ENCODE measurements at regions not wholly inside any gene's neighbourhood (a gene's known extent, or its start where the extent isn't known, plus 50 kb on each side); places are given as distances from the start of the nearest gene placed in this dataset.

DNA sequence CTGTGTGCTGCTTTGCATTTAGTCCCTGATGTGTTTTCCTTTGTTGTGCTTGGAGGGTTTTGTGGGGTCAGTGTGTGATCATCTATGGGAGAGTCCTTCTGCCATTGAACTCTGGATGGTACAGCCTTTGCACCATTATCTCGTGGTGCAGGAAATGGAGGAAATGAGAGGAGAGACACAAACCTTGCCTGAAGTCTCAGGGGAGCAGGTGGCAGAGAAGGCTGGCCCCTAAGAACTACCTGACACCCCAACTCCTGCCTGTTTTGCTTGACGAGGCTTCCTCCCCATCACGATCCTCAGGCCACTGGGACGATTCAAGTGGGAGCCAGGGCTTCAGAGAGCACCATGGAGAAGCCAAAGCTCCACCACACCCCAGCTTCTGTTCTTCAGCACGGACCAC lies 1316.4 kb downstream of the TBC1D22A start:
- Histone ChIP-seq H3K4me3 (ENCODE audit: low read depth in 1 of 2, low read length in 2 of 2) (no peak overlapping the region), H3K27me3 (ENCODE audit: control insufficient read depth in 1 of 2, insufficient read depth in 2 of 2, low read length in 2 of 2) (peaks cover 4 to 6% of the 10 kb centered on the region in 2 donors), H3K36me3 (ENCODE audit: control insufficient read depth in 1 of 2, insufficient read depth in 2 of 2, low read length in 2 of 2) (no peaks in the 10 kb centered on the region), H3K9ac (ENCODE audit: low read depth in 1 of 2, low read length in 2 of 2) (no peak overlapping the region), H3K27ac (ENCODE audit: low read depth, low read length) (no peak overlapping the region), H3K4me1 (ENCODE audit: control insufficient read depth in 1 of 2, insufficient read depth in 2 of 2, low read length in 2 of 2) (peaks cover 0 to 2% of the 10 kb centered on the region in 2 donors), H3K9me3 (ENCODE audit: control insufficient read depth in 1 of 2, low read length in 2 of 2) (peaks cover 0 to 6% of the 10 kb centered on the region in 2 donors)

GRCh38 chr22:48077699-48078098 lies 1315.2 kb downstream of the TBC1D22A start:
- Histone ChIP-seq H3K27ac (ENCODE audit: low read depth, low read length) (no peak overlapping the region), H3K9ac (ENCODE audit: low read depth in 1 of 2, low read length in 2 of 2) (no peak overlapping the region), H3K27me3 (ENCODE audit: control insufficient read depth in 1 of 2, insufficient read depth in 2 of 2, low read length in 2 of 2) (peaks cover 0 to 6% of the 10 kb centered on the region in 2 donors), H3K9me3 (ENCODE audit: control insufficient read depth in 1 of 2, low read length in 2 of 2) (peaks cover 0 to 6% of the 10 kb centered on the region in 2 donors), H3K4me1 (ENCODE audit: control insufficient read depth in 1 of 2, insufficient read depth in 2 of 2, low read length in 2 of 2) (no peaks in the 10 kb centered on the region), H3K4me3 (ENCODE audit: low read depth in 1 of 2, low read length in 2 of 2) (no peak overlapping the region), H3K36me3 (ENCODE audit: control insufficient read depth in 1 of 2, insufficient read depth in 2 of 2, low read length in 2 of 2) (no peaks in the 10 kb centered on the region)

DNA sequence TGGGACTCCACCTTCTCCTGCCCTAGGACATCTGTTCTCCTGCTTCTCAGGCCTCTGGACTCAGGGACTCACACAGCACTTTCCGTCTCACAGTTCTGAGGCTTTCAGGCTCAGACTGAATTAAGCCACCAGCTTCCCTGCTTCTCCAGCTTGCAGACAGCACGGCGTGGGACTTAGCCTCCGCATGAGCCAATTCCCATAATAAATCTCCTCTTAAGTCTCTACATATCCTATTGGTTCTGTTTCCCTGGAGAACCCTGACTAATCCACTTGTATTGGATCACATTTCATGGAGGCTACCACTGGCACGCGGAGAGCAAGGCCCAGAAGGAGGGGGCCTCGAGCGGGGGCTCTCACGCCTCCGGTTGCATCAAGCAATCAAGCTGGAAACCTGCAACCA lies 1313.6 kb downstream of the TBC1D22A start:
- Histone ChIP-seq H3K4me1 (ENCODE audit: control insufficient read depth in 1 of 2, insufficient read depth in 2 of 2, low read length in 2 of 2) (no peaks in the 10 kb centered on the region), H3K27ac (ENCODE audit: low read depth, low read length) (no peak overlapping the region), H3K36me3 (ENCODE audit: control insufficient read depth in 1 of 2, insufficient read depth in 2 of 2, low read length in 2 of 2) (no peaks in the 10 kb centered on the region), H3K9me3 (ENCODE audit: control insufficient read depth in 1 of 2, low read length in 2 of 2) (peaks cover 0 to 6% of the 10 kb centered on the region in 2 donors), H3K27me3 (ENCODE audit: control insufficient read depth in 1 of 2, insufficient read depth in 2 of 2, low read length in 2 of 2) (peaks cover 0 to 3% of the 10 kb centered on the region in 2 donors), H3K4me3 (ENCODE audit: low read depth in 1 of 2, low read length in 2 of 2) (no peak overlapping the region), H3K9ac (ENCODE audit: low read depth in 1 of 2, low read length in 2 of 2) (no peak overlapping the region)

GRCh38 chr22:48075604-48076003 lies 1313.2 kb downstream of the TBC1D22A start:
- Histone ChIP-seq H3K36me3 (ENCODE audit: control insufficient read depth in 1 of 2, insufficient read depth in 2 of 2, low read length in 2 of 2) (no peaks in the 10 kb centered on the region), H3K9me3 (ENCODE audit: control insufficient read depth in 1 of 2, low read length in 2 of 2) (peaks cover 0 to 6% of the 10 kb centered on the region in 2 donors), H3K27ac (ENCODE audit: low read depth, low read length) (no peak overlapping the region)

DNA sequence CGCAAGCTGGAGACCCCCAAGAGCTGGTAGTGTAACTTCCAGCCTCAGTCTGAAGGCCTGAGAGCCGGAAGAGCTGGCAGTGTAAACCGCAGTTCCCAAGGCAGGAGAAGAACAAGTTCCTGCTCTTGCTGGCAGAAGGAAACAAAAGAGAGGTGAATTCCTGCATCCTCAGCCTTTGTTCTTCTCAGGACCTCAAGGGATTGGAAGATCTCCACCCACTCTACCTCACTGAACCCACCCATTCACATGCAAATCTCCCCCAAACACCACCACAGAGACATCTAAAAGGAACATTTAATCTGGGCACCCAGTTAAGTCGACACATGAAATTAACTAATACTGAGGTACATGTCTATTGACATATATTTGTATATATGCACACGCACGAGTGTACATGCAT lies 1310.3 kb downstream of the TBC1D22A start:
- H3K9ac ChIP-seq (ENCODE audit: low read depth in 1 of 2, low read length in 2 of 2) = no peak overlapping the region
- H3K27me3 ChIP-seq (ENCODE audit: control insufficient read depth in 1 of 2, insufficient read depth in 2 of 2, low read length in 2 of 2) = no peaks in the 10 kb centered on the region
- H3K27ac ChIP-seq (ENCODE audit: low read depth, low read length) = no peak overlapping the region
- no peaks in the 10 kb centered on the region for H3K36me3 ChIP-seq (ENCODE audit: control insufficient read depth in 1 of 2, insufficient read depth in 2 of 2, low read length in 2 of 2)
- H3K9me3 ChIP-seq (ENCODE audit: control insufficient read depth in 1 of 2, low read length in 2 of 2) = peaks cover 0 to 6% of the 10 kb centered on the region in 2 donors
- H3K4me1 ChIP-seq (ENCODE audit: control insufficient read depth in 1 of 2, insufficient read depth in 2 of 2, low read length in 2 of 2) = no peaks in the 10 kb centered on the region
- H3K4me3 ChIP-seq (ENCODE audit: low read depth in 1 of 2, low read length in 2 of 2) = no peak overlapping the region

More at GRCh38 chr22:48075604-48076003, 1313.2 kb downstream of the TBC1D22A start:
- Histone ChIP-seq H3K4me3 (ENCODE audit: low read depth in 1 of 2, low read length in 2 of 2) (no peak overlapping the region), H3K27me3 (ENCODE audit: control insufficient read depth in 1 of 2, insufficient read depth in 2 of 2, low read length in 2 of 2) (peaks cover 0 to 3% of the 10 kb centered on the region in 2 donors), H3K9ac (ENCODE audit: low read depth in 1 of 2, low read length in 2 of 2) (no peak overlapping the region), H3K4me1 (ENCODE audit: control insufficient read depth in 1 of 2, insufficient read depth in 2 of 2, low read length in 2 of 2) (no peaks in the 10 kb centered on the region)

DNA sequence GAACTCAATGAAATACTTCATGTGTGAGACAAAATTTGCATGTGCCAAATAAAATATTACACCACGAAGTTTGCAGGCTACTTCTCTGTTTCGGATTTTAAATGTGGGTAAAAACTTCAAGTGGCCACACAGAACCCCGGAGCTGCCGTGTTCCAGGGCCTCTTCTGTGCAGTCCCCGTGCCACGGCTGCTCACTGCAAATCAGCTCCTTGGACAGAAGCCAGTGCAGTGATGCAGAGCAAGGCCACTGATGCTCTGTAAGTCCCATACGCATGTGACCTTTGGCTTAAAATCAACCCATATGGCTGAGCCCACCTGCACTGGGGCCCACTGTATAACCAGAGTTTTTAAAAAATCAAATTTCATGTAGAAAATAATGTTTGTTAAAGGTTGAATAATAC lies 1309.4 kb downstream of the TBC1D22A start:
- Histone ChIP-seq H3K9ac (ENCODE audit: low read depth in 1 of 2, low read length in 2 of 2) (no peak overlapping the region), H3K36me3 (ENCODE audit: control insufficient read depth in 1 of 2, insufficient read depth in 2 of 2, low read length in 2 of 2) (no peaks in the 10 kb centered on the region), H3K4me1 (ENCODE audit: control insufficient read depth in 1 of 2, insufficient read depth in 2 of 2, low read length in 2 of 2) (no peaks in the 10 kb centered on the region), H3K27ac (ENCODE audit: low read depth, low read length) (no peak overlapping the region), H3K9me3 (ENCODE audit: control insufficient read depth in 1 of 2, low read length in 2 of 2) (peaks cover 0 to 6% of the 10 kb centered on the region in 2 donors), H3K4me3 (ENCODE audit: low read depth in 1 of 2, low read length in 2 of 2) (no peak overlapping the region), H3K27me3 (ENCODE audit: control insufficient read depth in 1 of 2, insufficient read depth in 2 of 2, low read length in 2 of 2) (no peaks in the 10 kb centered on the region)

DNA sequence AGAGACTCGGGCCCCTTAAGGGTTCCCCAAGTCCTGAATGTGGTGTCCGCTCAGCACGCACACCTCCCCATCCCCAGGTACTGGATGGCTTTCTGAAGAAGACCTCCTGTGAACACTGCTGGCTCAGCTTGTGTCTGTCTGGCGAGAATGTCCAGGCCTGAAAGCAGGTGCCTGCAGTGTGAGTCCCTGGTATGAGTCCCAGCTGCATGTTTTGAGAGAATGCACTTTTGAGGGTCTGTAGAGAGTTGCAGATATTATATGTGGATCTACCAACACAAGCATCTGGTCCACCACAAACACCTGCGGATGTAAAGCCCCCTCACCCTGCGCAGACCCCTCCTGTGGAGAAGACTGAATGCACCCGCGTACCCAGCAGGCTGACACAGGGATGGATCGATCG lies 1308.9 kb downstream of the TBC1D22A start:
- Histone ChIP-seq H3K9ac (ENCODE audit: low read depth in 1 of 2, low read length in 2 of 2) (no peak overlapping the region), H3K4me1 (ENCODE audit: control insufficient read depth in 1 of 2, insufficient read depth in 2 of 2, low read length in 2 of 2) (no peaks in the 10 kb centered on the region), H3K36me3 (ENCODE audit: control insufficient read depth in 1 of 2, insufficient read depth in 2 of 2, low read length in 2 of 2) (no peaks in the 10 kb centered on the region), H3K9me3 (ENCODE audit: control insufficient read depth in 1 of 2, low read length in 2 of 2) (peaks cover 0 to 6% of the 10 kb centered on the region in 2 donors), H3K4me3 (ENCODE audit: low read depth in 1 of 2, low read length in 2 of 2) (no peak overlapping the region), H3K27me3 (ENCODE audit: control insufficient read depth in 1 of 2, insufficient read depth in 2 of 2, low read length in 2 of 2) (no peaks in the 10 kb centered on the region), H3K27ac (ENCODE audit: low read depth, low read length) (no peak overlapping the region)

- Histone ChIP-seq H3K4me1 (ENCODE audit: control insufficient read depth in 1 of 2, insufficient read depth in 2 of 2, low read length in 2 of 2) (no peaks in the 10 kb centered on the region), H3K36me3 (ENCODE audit: control insufficient read depth in 1 of 2, insufficient read depth in 2 of 2, low read length in 2 of 2) (no peaks in the 10 kb centered on the region), H3K27me3 (ENCODE audit: control insufficient read depth in 1 of 2, insufficient read depth in 2 of 2, low read length in 2 of 2) (no peaks in the 10 kb centered on the region), H3K4me3 (ENCODE audit: low read depth in 1 of 2, low read length in 2 of 2) (no peak overlapping the region), H3K9me3 (ENCODE audit: control insufficient read depth in 1 of 2, low read length in 2 of 2) (peaks cover 0 to 6% of the 10 kb centered on the region in 2 donors), H3K27ac (ENCODE audit: low read depth, low read length) (no peak overlapping the region), H3K9ac (ENCODE audit: low read depth in 1 of 2, low read length in 2 of 2) (no peak overlapping the region)
These were observed 1308.3 kb downstream of the TBC1D22A start for GRCh38 chr22:48070760-48071159.

GRCh38 chr22:48070083-48070482 lies 1307.6 kb downstream of the TBC1D22A start:
- H3K27me3 ChIP-seq (ENCODE audit: control insufficient read depth in 1 of 2, insufficient read depth in 2 of 2, low read length in 2 of 2) = no peaks in the 10 kb centered on the region
- H3K9me3 ChIP-seq (ENCODE audit: control insufficient read depth in 1 of 2, low read length in 2 of 2) = peaks cover 0 to 6% of the 10 kb centered on the region in 2 donors
- H3K36me3 ChIP-seq (ENCODE audit: control insufficient read depth in 1 of 2, insufficient read depth in 2 of 2, low read length in 2 of 2) = no peaks in the 10 kb centered on the region
- H3K9ac ChIP-seq (ENCODE audit: low read depth in 1 of 2, low read length in 2 of 2) = no peak overlapping the region
- H3K4me1 ChIP-seq (ENCODE audit: control insufficient read depth in 1 of 2, insufficient read depth in 2 of 2, low read length in 2 of 2) = no peaks in the 10 kb centered on the region
- H3K4me3 ChIP-seq (ENCODE audit: low read depth in 1 of 2, low read length in 2 of 2) = no peak overlapping the region
- no peak overlapping the region for H3K27ac ChIP-seq (ENCODE audit: low read depth, low read length)

DNA sequence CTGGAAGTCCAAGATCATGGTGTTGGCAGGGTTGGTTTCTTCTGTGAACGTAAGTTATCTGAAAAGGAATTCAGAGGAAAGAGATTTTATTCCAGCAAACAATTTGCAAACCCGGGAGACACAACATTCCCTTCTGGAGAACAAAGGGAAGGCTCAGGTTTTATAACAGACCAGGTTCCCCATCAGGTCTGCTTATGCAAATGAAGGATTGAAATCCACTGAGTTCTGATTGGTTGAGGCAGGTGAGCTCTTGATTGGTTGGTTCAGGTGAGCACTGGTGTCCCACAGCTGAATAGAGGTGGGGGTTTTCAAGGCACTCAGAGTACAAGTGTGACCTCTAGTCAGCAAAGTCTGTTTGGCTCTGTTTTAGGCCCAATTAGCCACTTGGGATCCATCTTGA lies 1306.8 kb downstream of the TBC1D22A start:
- no peak overlapping the region for H3K27ac ChIP-seq (ENCODE audit: low read depth, low read length)
- H3K9me3 ChIP-seq (ENCODE audit: control insufficient read depth in 1 of 2, low read length in 2 of 2) = no peaks in the 10 kb centered on the region
- no peaks in the 10 kb centered on the region for H3K4me1 ChIP-seq (ENCODE audit: control insufficient read depth in 1 of 2, insufficient read depth in 2 of 2, low read length in 2 of 2)
- no peak overlapping the region for H3K9ac ChIP-seq (ENCODE audit: low read depth in 1 of 2, low read length in 2 of 2)
- no peaks in the 10 kb centered on the region for H3K27me3 ChIP-seq (ENCODE audit: control insufficient read depth in 1 of 2, insufficient read depth in 2 of 2, low read length in 2 of 2)
- no peak overlapping the region for H3K4me3 ChIP-seq (ENCODE audit: low read depth in 1 of 2, low read length in 2 of 2)
- no peaks in the 10 kb centered on the region for H3K36me3 ChIP-seq (ENCODE audit: control insufficient read depth in 1 of 2, insufficient read depth in 2 of 2, low read length in 2 of 2)

Data from duodenal mucosa (tissue), 2 donors.